Bronchial epithelial cell (primary cell): ENCODE measurements at regions not wholly inside any gene's neighbourhood (a gene's known extent, or its start where the extent isn't known, plus 50 kb on each side); places are given as distances from the start of the nearest gene placed in this dataset.
A peak's percentile ranks its signal among the peaks of the same experiment; 100 is the strongest.
"Not testable (repeated sequence)": the region's sequence is repeated elsewhere in the genome, so short reads cannot be mapped to it uniquely, and the experiment has no call there.

Experiments
- DNase-seq: peaks from one replicate; pipeline ENCODE4 v3.0.0-alpha.2; 2010; ENCODE audit warnings: low read depth
- FAIRE-seq: peaks from 2 replicates; lab custom pipeline; 2011; peaks lifted over from hg19 to GRCh38; lab: Jason Lieb, UNC
- H3K27me3 ChIP-seq: 2 replicates; pipeline ENCODE4 v1.5.1; 2011; ENCODE audit warnings: low read length; ENCODE audit not compliant: control insufficient read depth, insufficient read depth
- H3K36me3 ChIP-seq: 2 replicates; pipeline ENCODE4 v1.5.1; 2011; ENCODE audit warnings: low read length; ENCODE audit not compliant: control insufficient read depth, insufficient read depth
- H3K4me3 ChIP-seq: 2 replicates; pipeline ENCODE4 v1.5.1; 2011; ENCODE audit warnings: mild to moderate bottlenecking, low read depth, low read length, control low read depth
- TF ChIP-seq, protein P1 (sequence below): IDR thresholded peaks from 2 replicates; pipeline ENCODE4 v1.5.1; 2011; ENCODE audit warnings: mild to moderate bottlenecking, moderate library complexity, low read length, control low read depth, inconsistent platforms; ENCODE audit not compliant: insufficient read depth, severe bottlenecking

DNA sequence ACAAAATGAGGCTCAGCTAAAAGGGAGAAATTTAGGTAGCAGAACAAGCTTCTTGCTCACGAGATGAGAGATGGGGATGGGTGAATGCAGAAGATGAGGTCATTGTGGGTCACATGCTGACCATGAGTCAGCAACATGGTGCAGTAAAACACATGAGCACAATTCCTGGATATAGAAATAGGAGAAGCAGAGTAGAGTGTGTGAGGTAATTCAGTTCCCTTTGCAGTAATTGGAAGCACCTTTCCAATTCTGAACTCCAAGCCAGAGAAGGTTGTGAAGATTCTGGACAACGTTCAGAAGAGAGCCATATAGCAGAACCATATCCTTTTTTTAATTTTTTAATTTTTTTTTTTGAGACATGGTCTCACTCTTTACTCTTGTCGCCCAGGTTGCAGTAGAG, 62.0 kb upstream of the LMNTD1 start:
- DNase-seq (peak; percentile 89), FAIRE-seq (no peak)
- Histone ChIP-seq H3K27me3 (no peaks in the 10 kb centered on the region), H3K36me3 (no peaks in the 10 kb centered on the region), H3K4me3 (no peak overlapping the region)
- TF ChIP-seq, protein P1, sequence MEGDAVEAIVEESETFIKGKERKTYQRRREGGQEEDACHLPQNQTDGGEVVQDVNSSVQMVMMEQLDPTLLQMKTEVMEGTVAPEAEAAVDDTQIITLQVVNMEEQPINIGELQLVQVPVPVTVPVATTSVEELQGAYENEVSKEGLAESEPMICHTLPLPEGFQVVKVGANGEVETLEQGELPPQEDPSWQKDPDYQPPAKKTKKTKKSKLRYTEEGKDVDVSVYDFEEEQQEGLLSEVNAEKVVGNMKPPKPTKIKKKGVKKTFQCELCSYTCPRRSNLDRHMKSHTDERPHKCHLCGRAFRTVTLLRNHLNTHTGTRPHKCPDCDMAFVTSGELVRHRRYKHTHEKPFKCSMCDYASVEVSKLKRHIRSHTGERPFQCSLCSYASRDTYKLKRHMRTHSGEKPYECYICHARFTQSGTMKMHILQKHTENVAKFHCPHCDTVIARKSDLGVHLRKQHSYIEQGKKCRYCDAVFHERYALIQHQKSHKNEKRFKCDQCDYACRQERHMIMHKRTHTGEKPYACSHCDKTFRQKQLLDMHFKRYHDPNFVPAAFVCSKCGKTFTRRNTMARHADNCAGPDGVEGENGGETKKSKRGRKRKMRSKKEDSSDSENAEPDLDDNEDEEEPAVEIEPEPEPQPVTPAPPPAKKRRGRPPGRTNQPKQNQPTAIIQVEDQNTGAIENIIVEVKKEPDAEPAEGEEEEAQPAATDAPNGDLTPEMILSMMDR, result no peak

DNA sequence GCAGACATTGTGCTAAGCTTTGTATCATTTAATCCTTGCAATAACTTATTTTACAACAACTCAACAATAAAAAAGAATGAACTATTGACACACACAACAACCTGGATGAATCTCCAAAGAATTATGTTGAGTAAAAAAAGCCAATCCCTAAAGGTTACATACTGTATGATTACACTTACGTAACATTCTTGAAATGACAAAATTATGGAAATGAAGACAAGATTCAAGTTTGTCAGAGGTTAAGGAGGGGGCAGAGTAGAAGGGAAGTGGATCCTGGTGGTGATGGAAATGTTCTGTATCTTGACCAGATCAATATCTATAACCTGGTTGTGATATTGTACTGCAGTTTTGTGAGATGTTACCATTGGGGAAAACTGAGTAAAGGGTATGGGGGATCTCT, 63.2 kb upstream of the LMNTD1 start:
- FAIRE-seq (no peak), DNase-seq (no peak)
- H3K36me3 ChIP-seq, result no peaks in the 10 kb centered on the region
- no peaks in the 10 kb centered on the region for H3K27me3 ChIP-seq
- no peak overlapping the region for H3K4me3 ChIP-seq
- TF ChIP-seq, protein P1, result no peak

DNA sequence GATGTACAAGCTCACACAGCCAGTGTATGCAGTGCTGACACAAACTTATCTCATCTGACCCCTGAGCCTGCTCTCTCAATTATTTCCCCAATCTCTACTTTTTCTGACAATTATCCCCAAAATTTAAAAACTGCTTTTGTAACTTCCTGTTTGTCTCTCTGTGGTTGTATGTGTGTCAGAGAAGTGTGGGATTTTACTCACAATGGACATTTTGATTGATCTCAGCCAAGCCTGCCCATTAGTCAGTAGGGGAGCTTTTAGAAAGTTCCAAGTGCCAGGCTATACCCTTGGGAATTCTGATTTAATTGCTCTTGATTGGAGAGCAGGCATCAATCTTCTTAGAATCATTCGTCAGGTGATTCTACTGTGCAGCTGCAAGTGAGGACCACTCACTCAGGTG, 64.9 kb upstream of the LMNTD1 start:
- Histone ChIP-seq H3K4me3 (no peak overlapping the region), H3K27me3 (no peaks in the 10 kb centered on the region), H3K36me3 (no peaks in the 10 kb centered on the region)
- TF ChIP-seq, protein P1, result no peak
- FAIRE-seq (no peak), DNase-seq (no peak)

DNA sequence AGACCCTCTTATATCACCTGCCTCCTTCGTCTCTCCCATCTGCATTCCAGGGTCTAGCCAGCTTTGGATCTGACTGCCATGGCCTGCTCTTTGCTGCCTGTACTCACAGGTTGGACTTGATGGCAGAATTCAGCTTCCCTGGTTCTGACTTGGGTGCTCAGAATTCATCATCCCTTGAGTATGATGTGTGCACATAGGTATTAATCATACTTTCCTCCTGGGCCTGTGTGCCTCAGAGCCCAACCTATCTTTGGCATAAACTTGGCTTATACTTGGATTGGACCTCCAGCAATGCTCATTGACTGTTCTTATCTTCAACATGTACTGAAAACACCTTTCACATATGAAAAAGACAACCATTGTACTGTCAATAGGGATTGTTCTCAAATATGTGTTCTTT, 70.7 kb upstream of the LMNTD1 start:
- Histone ChIP-seq H3K4me3 (no peak overlapping the region), H3K36me3 (no peaks in the 10 kb centered on the region), H3K27me3 (no peaks in the 10 kb centered on the region)
- DNase-seq (peak; percentile 51), FAIRE-seq (peak; percentile 32)
- TF ChIP-seq, protein P1, result no peak

DNA sequence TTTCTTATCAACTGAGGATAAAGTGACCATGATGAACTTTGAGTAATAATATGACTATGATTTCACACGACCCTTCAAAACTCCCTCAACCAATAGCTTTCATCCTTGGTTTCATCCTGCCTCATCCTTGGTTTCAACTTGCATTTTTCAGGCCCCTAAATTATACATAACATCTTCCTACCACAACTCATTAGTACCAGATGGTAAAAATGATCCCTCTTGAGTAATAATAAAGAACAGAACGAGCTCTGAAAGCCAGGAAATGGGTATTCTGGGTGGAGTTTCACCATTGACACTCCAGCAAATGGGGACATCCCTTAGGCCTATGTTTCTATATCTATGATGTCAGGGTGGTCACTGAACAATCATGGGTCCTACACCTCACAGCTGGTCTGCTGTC, 72.1 kb upstream of the LMNTD1 start:
- no peak overlapping the region for H3K4me3 ChIP-seq
- TF ChIP-seq, protein P1, result no peak
- DNase-seq (no peak), FAIRE-seq (no peak)
- H3K36me3 ChIP-seq, result no peaks in the 10 kb centered on the region
- no peaks in the 10 kb centered on the region for H3K27me3 ChIP-seq

DNA sequence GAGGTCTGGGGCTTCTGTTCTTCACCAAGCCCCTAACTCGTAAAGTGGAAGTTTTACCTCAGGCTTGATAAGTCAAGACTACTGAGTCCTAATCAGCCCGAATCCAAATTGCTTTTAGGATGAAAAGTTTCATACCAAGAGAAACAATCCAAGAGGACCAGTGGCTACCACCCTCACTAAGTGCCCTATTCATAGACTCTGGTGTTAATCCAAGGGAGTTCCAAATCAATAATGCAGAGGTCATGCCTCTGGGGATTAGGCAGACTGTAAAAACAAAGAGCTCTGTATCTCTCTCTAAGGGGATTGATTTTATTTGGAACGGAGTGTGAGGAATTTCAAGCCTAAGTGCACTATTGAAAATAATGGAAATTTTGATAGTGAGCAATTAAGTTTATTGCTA, 76.3 kb upstream of the LMNTD1 start:
- TF ChIP-seq, protein P1, result no peak
- DNase-seq (no peak), FAIRE-seq (no peak)
- Histone ChIP-seq H3K27me3 (no peaks in the 10 kb centered on the region), H3K4me3 (no peak overlapping the region), H3K36me3 (no peaks in the 10 kb centered on the region)

DNA sequence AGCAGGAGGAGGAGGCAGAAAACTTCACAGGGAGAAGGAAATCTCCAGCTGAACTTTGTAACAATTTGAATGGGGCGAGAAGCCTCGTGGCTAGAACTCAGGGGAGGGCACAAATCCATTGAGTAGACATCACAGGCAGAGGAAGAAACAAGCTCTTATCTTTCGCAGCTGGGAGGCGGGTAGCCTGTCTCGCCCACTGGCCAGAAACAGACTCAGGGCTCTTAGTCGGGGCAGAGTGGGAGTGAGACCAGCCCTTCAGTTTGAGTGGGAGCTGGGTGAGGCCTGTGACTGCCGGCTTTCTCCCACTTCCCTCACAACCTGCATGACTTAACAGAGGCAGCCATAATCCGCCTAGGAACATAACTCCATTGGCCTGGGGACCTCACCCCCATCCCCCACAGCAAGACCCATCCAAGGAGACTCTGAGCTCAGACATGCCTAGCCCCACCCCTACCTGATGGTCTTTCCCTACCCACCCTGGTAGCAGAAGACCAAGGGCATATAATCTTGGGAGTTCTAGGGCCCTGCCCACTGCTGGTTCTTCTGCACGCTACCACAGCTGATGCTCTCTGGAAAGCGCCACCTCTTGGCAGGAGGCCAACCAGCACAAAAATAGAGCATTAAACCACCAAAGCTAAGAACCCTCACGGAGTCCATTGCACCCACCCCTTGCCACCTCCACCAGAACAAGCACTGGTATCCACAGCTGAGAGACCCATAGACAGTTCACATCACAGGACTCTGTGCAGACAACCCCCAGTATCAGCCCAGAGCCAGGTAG, 77.8 kb upstream of the LMNTD1 start:
- not testable (repeated sequence) for H3K36me3 ChIP-seq, DNase-seq, H3K4me3 ChIP-seq, H3K27me3 ChIP-seq, FAIRE-seq

DNA sequence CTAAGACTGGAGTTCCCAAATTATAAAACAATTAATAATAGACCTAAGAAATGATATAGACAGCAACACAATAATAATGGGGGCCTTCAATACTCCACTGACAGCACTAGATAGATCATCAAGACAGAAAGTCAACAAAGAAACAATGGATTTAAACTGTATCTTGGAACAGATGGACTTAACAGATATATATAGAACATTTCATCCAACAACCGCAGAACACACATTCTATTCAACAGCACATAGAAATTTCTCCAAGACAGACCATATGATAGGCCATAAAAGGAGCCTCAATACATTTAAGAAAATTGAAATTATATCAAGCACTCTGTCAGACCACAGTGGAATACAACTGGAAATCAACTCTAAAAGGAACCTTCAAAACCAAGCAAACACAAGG, 80.1 kb upstream of the LMNTD1 start:
- DNase-seq, FAIRE-seq, H3K27me3 ChIP-seq, H3K36me3 ChIP-seq, H3K4me3 ChIP-seq: not testable (repeated sequence)
